ENCODE measurements at regions not wholly inside any gene's neighbourhood (a gene's known extent, or its start where the extent isn't known, plus 50 kb on each side); places are given as distances from the start of the nearest gene placed in this dataset.

- TF ChIP-seq ZBTB21 (CRISPR knock-in tag; IDR thresholded peaks at IDR 0.05; ENCODE audit: borderline replicate concordance) (no peak), FOXP1 (CRISPR knock-in tag; IDR thresholded peaks at IDR 0.05; ENCODE audit: borderline replicate concordance) (no peak), CTCF (IDR thresholded peaks at IDR 0.05) (no peak), GRHL2 (CRISPR knock-in tag; IDR thresholded peaks at IDR 0.05; ENCODE audit: insufficient replicate concordance, severe bottlenecking) (no peak)
Measured at GRCh38 chr6:167212713-167213005, 54.9 kb upstream of the GPR31 start.
